ENCODE measurements at regions not wholly inside any gene's neighbourhood (a gene's known extent, or its start where the extent isn't known, plus 50 kb on each side); places are given as distances from the start of the nearest gene placed in this dataset.
"Not testable (repeated sequence)": the region's sequence is repeated elsewhere in the genome, so short reads cannot be mapped to it uniquely, and the experiment has no call there.

- no peak for FAIRE-seq
- TF ChIP-seq POLR2A (IDR thresholded peaks at IDR 0.05; ENCODE audit: low read depth, low read length) (no peak), TAF1 (IDR thresholded peaks at IDR 0.05; ENCODE audit: borderline replicate concordance, low read depth, low read length) (no peak), POLR2AphosphoS5 (IDR thresholded peaks at IDR 0.05; ENCODE audit: low read depth, low read length) (no peak)
Measured at GRCh38 chr1:82160036-82160435, 359.3 kb downstream of the ADGRL2 start.

GRCh38 chr1:82158981-82159380 is 358.2 kb downstream of the ADGRL2 start:
- DNase-seq (ENCODE audit: insufficient read length) (no peak), FAIRE-seq (no peak)
- TF ChIP-seq POLR2A (IDR thresholded peaks at IDR 0.05; ENCODE audit: low read depth, low read length) (no peak), POLR2AphosphoS5 (IDR thresholded peaks at IDR 0.05; ENCODE audit: low read depth, low read length) (no peak), TAF1 (IDR thresholded peaks at IDR 0.05; ENCODE audit: borderline replicate concordance, low read depth, low read length) (no peak)

More at GRCh38 chr1:82160036-82160435, 359.3 kb downstream of the ADGRL2 start:
- DNase-seq (ENCODE audit: insufficient read length): no peak

- TF ChIP-seq POLR2AphosphoS5 (IDR thresholded peaks at IDR 0.05; ENCODE audit: low read depth, low read length): no peak
- TF ChIP-seq TAF1 (IDR thresholded peaks at IDR 0.05; ENCODE audit: borderline replicate concordance, low read depth, low read length): no peak
- no peak for TF ChIP-seq POLR2A (IDR thresholded peaks at IDR 0.05; ENCODE audit: low read depth, low read length)
- no peak for DNase-seq (ENCODE audit: insufficient read length)
- no peak for FAIRE-seq
Measured at GRCh38 chr1:82154219-82154970, 353.7 kb downstream of the ADGRL2 start.

- DNase-seq (ENCODE audit: insufficient read length) (no peak), FAIRE-seq (no peak)
- TF ChIP-seq TAF1 (IDR thresholded peaks at IDR 0.05; ENCODE audit: borderline replicate concordance, low read depth, low read length) (no peak), POLR2A (IDR thresholded peaks at IDR 0.05; ENCODE audit: low read depth, low read length) (no peak), POLR2AphosphoS5 (IDR thresholded peaks at IDR 0.05; ENCODE audit: low read depth, low read length) (no peak)
Measured at GRCh38 chr1:82153752-82154151, 353.0 kb downstream of the ADGRL2 start.

- no peak for TF ChIP-seq TAF1 (IDR thresholded peaks at IDR 0.05; ENCODE audit: borderline replicate concordance, low read depth, low read length)
- no peak for TF ChIP-seq POLR2AphosphoS5 (IDR thresholded peaks at IDR 0.05; ENCODE audit: low read depth, low read length)
- TF ChIP-seq POLR2A (IDR thresholded peaks at IDR 0.05; ENCODE audit: low read depth, low read length): no peak
- FAIRE-seq: no peak
- DNase-seq (ENCODE audit: insufficient read length): no peak
Measured at GRCh38 chr1:82153272-82153629, 352.5 kb downstream of the ADGRL2 start.

GRCh38 chr1:82152356-82153271 is 351.9 kb downstream of the ADGRL2 start:
- TF ChIP-seq POLR2AphosphoS5 (IDR thresholded peaks at IDR 0.05; ENCODE audit: low read depth, low read length) (no peak), TAF1 (IDR thresholded peaks at IDR 0.05; ENCODE audit: borderline replicate concordance, low read depth, low read length) (no peak), POLR2A (IDR thresholded peaks at IDR 0.05; ENCODE audit: low read depth, low read length) (no peak)
- FAIRE-seq (no peak), DNase-seq (ENCODE audit: insufficient read length) (no peak)

GRCh38 chr1:82145656-82146055 is 344.9 kb downstream of the ADGRL2 start:
- TF ChIP-seq POLR2A (IDR thresholded peaks at IDR 0.05; ENCODE audit: low read depth, low read length) (no peak), POLR2AphosphoS5 (IDR thresholded peaks at IDR 0.05; ENCODE audit: low read depth, low read length) (no peak), TAF1 (IDR thresholded peaks at IDR 0.05; ENCODE audit: borderline replicate concordance, low read depth, low read length) (no peak)
- no peak for FAIRE-seq
- no peak for DNase-seq (ENCODE audit: insufficient read length)

- FAIRE-seq: no peak
- TF ChIP-seq POLR2A (IDR thresholded peaks at IDR 0.05; ENCODE audit: low read depth, low read length): no peak
- no peak for TF ChIP-seq TAF1 (IDR thresholded peaks at IDR 0.05; ENCODE audit: borderline replicate concordance, low read depth, low read length)
- no peak for TF ChIP-seq POLR2AphosphoS5 (IDR thresholded peaks at IDR 0.05; ENCODE audit: low read depth, low read length)
- no peak for DNase-seq (ENCODE audit: insufficient read length)
Measured at GRCh38 chr1:82143108-82143833, 342.5 kb downstream of the ADGRL2 start.

GRCh38 chr1:82141390-82141789 is 340.7 kb downstream of the ADGRL2 start:
- FAIRE-seq (no peak), DNase-seq (ENCODE audit: insufficient read length) (no peak)
- TF ChIP-seq POLR2AphosphoS5 (IDR thresholded peaks at IDR 0.05; ENCODE audit: low read depth, low read length): no peak
- no peak for TF ChIP-seq POLR2A (IDR thresholded peaks at IDR 0.05; ENCODE audit: low read depth, low read length)
- TF ChIP-seq TAF1 (IDR thresholded peaks at IDR 0.05; ENCODE audit: borderline replicate concordance, low read depth, low read length): no peak

GRCh38 chr1:82139751-82140468 is 339.2 kb downstream of the ADGRL2 start:
- no peak for DNase-seq (ENCODE audit: insufficient read length)
- TF ChIP-seq POLR2A (IDR thresholded peaks at IDR 0.05; ENCODE audit: low read depth, low read length): no peak
- TF ChIP-seq TAF1 (IDR thresholded peaks at IDR 0.05; ENCODE audit: borderline replicate concordance, low read depth, low read length): no peak
- no peak for TF ChIP-seq POLR2AphosphoS5 (IDR thresholded peaks at IDR 0.05; ENCODE audit: low read depth, low read length)
- FAIRE-seq: no peak

GRCh38 chr1:82136351-82136750 is 335.6 kb downstream of the ADGRL2 start:
- not testable (repeated sequence) for DNase-seq (ENCODE audit: insufficient read length); FAIRE-seq
